ENCODE measurements at regions not wholly inside any gene's neighbourhood (a gene's known extent, or its start where the extent isn't known, plus 50 kb on each side); places are given as distances from the start of the nearest gene placed in this dataset.

DNA sequence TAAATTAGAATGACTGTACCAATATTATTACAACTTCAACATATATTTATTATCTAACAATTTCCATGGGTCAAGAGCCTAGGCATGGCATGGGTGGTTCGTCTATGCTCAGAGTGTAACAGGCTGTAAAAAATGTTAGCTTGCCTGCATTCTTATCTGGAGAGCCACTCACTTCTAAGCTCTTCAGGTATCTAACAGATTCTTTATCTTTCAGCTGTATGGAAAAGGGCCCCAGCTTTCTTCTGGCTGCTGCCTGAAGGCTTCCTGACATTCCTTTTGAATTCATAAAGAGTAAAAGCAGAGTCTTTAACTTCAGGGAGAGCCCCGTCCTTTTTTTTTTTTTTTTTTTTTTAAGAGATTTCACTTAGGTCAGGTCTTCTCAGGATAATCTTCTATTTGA, 648.8 kb downstream of the NXPH1 start:
- Histone ChIP-seq H3K27ac (no peak overlapping the region), H3K36me3 (no peaks in the 10 kb centered on the region), H3K4me1 (no peaks in the 10 kb centered on the region), H3K27me3 (no peaks in the 10 kb centered on the region), H3K4me3 (no peak overlapping the region), H3K9me3 (no peaks in the 10 kb centered on the region)
- DNase-seq (ENCODE audit: low spot score in 2 of 2), result no peak
- TF ChIP-seq POLR2A (IDR thresholded peaks at IDR 0.05) (no peak), POLR2AphosphoS5 (IDR thresholded peaks at IDR 0.05) (no peak), CTCF (IDR thresholded peaks at IDR 0.05) (no peak)
- intact Hi-C loops (cut with DNase I; ENCODE audit: low total_unique reads), result no loop called here

GRCh38 chr7:9083837-9084236, 650.4 kb downstream of the NXPH1 start:
- intact Hi-C loops (cut with DNase I; ENCODE audit: low total_unique reads), result no loop called here
- no peak for DNase-seq (ENCODE audit: low spot score in 2 of 2)

DNA sequence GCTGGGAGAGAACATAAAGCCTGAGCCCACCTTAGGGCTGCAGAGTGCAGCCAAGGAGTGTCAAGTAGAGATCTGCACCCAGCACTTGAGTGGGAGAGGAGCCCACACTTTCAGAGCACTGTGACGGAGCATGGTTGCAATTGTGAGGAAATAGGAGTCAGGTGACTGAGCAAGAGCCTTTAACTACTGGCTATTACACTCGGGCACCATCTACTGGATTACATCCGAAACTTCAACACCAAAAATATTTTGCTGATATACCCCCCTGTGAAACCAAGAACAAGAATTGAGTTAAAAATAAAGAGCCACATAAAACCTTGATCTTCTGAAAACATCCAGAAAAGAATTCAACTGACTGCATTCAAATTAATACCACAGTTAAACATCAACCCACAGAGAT, 657.9 kb downstream of the NXPH1 start:
- DNase-seq (ENCODE audit: low spot score in 2 of 2), result no peak
- no peak overlapping the region for H3K27ac ChIP-seq
- H3K4me1 ChIP-seq, result no peaks in the 10 kb centered on the region
- H3K4me3 ChIP-seq, result no peak overlapping the region
- no peaks in the 10 kb centered on the region for H3K36me3 ChIP-seq
- H3K27me3 ChIP-seq, result no peaks in the 10 kb centered on the region
- TF ChIP-seq POLR2A (IDR thresholded peaks at IDR 0.05) (no peak), CTCF (IDR thresholded peaks at IDR 0.05) (no peak), POLR2AphosphoS5 (IDR thresholded peaks at IDR 0.05) (no peak)
- H3K9me3 ChIP-seq, result no peaks in the 10 kb centered on the region
- intact Hi-C loops (cut with DNase I; ENCODE audit: low total_unique reads), result no loop called here

More at GRCh38 chr7:9083837-9084236, 650.4 kb downstream of the NXPH1 start:
- TF ChIP-seq CTCF (IDR thresholded peaks at IDR 0.05) (no peak), POLR2A (IDR thresholded peaks at IDR 0.05) (no peak), POLR2AphosphoS5 (IDR thresholded peaks at IDR 0.05) (no peak)
- no peaks in the 10 kb centered on the region for H3K9me3 ChIP-seq
- no peaks in the 10 kb centered on the region for H3K36me3 ChIP-seq
- no peak overlapping the region for H3K27ac ChIP-seq
- H3K4me1 ChIP-seq, result no peaks in the 10 kb centered on the region
- no peak overlapping the region for H3K4me3 ChIP-seq
- no peaks in the 10 kb centered on the region for H3K27me3 ChIP-seq

- no peak overlapping the region for H3K4me3 ChIP-seq
- DNase-seq (ENCODE audit: low spot score in 2 of 2), result no peak
- H3K4me1 ChIP-seq, result no peaks in the 10 kb centered on the region
- TF ChIP-seq POLR2A (IDR thresholded peaks at IDR 0.05) (no peak), POLR2AphosphoS5 (IDR thresholded peaks at IDR 0.05) (no peak)
- no peaks in the 10 kb centered on the region for H3K36me3 ChIP-seq
- H3K27ac ChIP-seq, result no peak overlapping the region
- intact Hi-C loops (cut with DNase I; ENCODE audit: low total_unique reads), result no loop called here
- H3K27me3 ChIP-seq, result no peaks in the 10 kb centered on the region
- peaks cover 0 to 6% of the 10 kb centered on the region in 2 donors for H3K9me3 ChIP-seq
These were observed 664.2 kb downstream of the NXPH1 start for GRCh38 chr7:9097565-9098060.

DNA sequence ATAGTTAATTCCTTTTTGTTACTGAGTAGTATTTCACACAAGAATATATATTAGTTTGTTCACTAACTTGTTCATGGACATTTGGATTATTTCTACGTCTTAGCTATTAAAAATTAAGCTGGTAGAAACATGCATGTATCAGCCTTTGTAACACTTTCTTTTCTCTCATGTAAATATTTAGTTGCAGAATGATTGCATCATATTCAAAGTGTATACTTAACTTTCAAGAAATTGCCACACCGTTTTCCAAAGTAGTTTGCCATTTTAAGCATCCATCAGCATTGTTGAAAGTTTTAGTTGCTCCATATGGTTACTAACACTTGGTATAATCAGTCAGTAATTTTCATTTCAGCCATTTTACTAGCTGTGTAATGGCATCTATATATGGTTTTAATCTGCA, 666.9 kb downstream of the NXPH1 start:
- no peak for TF ChIP-seq POLR2A (IDR thresholded peaks at IDR 0.05)
- TF ChIP-seq POLR2AphosphoS5 (IDR thresholded peaks at IDR 0.05), result no peak
- no peak for TF ChIP-seq CTCF (IDR thresholded peaks at IDR 0.05)
- no peaks in the 10 kb centered on the region for H3K27me3 ChIP-seq
- H3K27ac ChIP-seq, result no peak overlapping the region
- no peak for DNase-seq (ENCODE audit: low spot score in 2 of 2)
- H3K4me1 ChIP-seq, result no peaks in the 10 kb centered on the region
- H3K36me3 ChIP-seq, result no peaks in the 10 kb centered on the region
- intact Hi-C loops (cut with DNase I; ENCODE audit: low total_unique reads), result no loop called here
- no peak overlapping the region for H3K4me3 ChIP-seq
- peaks cover 0 to 6% of the 10 kb centered on the region in 2 donors for H3K9me3 ChIP-seq

- Histone ChIP-seq H3K36me3 (no peaks in the 10 kb centered on the region), H3K4me1 (no peaks in the 10 kb centered on the region), H3K27ac (no peak overlapping the region), H3K4me3 (no peak overlapping the region), H3K27me3 (no peaks in the 10 kb centered on the region), H3K9me3 (peaks cover 0 to 6% of the 10 kb centered on the region in 2 donors)
- no peak for DNase-seq (ENCODE audit: low spot score in 2 of 2)
- intact Hi-C loops (cut with DNase I; ENCODE audit: low total_unique reads), result no loop called here
- TF ChIP-seq POLR2A (IDR thresholded peaks at IDR 0.05) (no peak), POLR2AphosphoS5 (IDR thresholded peaks at IDR 0.05) (no peak)
These were observed 669.4 kb downstream of the NXPH1 start for GRCh38 chr7:9102846-9103245.
